ENCODE measurements at regions not wholly inside any gene's neighbourhood (a gene's known extent, or its start where the extent isn't known, plus 50 kb on each side); places are given as distances from the start of the nearest gene placed in this dataset.
A peak's percentile ranks its signal among the peaks of the same experiment; 100 is the strongest.

- H3K79me2 ChIP-seq (ENCODE audit: insufficient read depth, low read length), result no peaks in the 10 kb centered on the region
- H3K4me2 ChIP-seq (ENCODE audit: insufficient read depth, insufficient read length, low read length), result no peak overlapping the region
- no peaks in the 10 kb centered on the region for H3K23me2 ChIP-seq (ENCODE audit: insufficient read length, low read depth, low read length, poor library complexity, severe bottlenecking)
- no peaks in the 10 kb centered on the region for H4K20me1 ChIP-seq (ENCODE audit: control insufficient read depth, insufficient read depth, insufficient read length)
- no peak overlapping the region for H3K56ac ChIP-seq (ENCODE audit: insufficient read length, low read depth, low read length)
- no peaks in the 10 kb centered on the region for H3K27me3 ChIP-seq (ENCODE audit: insufficient read depth, low read length)
- no peak overlapping the region for H2BK5ac ChIP-seq (ENCODE audit: insufficient read length, low read length)
- no peak overlapping the region for H4K8ac ChIP-seq (replicated peaks; ENCODE audit: insufficient read length, low read depth, low read length)
- H3K14ac ChIP-seq (ENCODE audit: insufficient read depth, low read length), result no peak overlapping the region
- Mint-ChIP-seq H3K27me3 (ENCODE audit: low read depth) (no peaks in the 10 kb centered on the region), H3K27ac (peak overlapping the region in 1 of 3 experiments; percentile 70; a peak in 2 of 7 replicates), H3K9me3 (no peaks in the 10 kb centered on the region), H3K4me3 (no peak overlapping the region), H3K4me1 (peaks cover 25 to 27% of the 10 kb centered on the region in 2 experiments), H3K36me3 (ENCODE audit: insufficient read depth in 1 of 3, low read depth in 3 of 3) (no peaks in the 10 kb centered on the region)
- H3K9me3 ChIP-seq (ENCODE audit: control insufficient read depth, low read depth, low read length), result no peaks in the 10 kb centered on the region
- no peak overlapping the region for H2AK5ac ChIP-seq (ENCODE audit: insufficient read length, low read length)
- H3T11ph ChIP-seq (ENCODE audit: low read length), result no peak overlapping the region
- H3K4me1 ChIP-seq (ENCODE audit: insufficient read depth, low read length), result peaks cover 6% of the 10 kb centered on the region
- no peak overlapping the region for H2BK120ac ChIP-seq (ENCODE audit: low read depth, low read length, poor library complexity, severe bottlenecking)
- TF ChIP-seq CTCF (conservative IDR thresholded peaks at IDR 0.05), result no peak
- no peak overlapping the region for H3K27ac ChIP-seq (ENCODE audit: insufficient read length, low read depth, low read length)
- no peak overlapping the region for H4K5ac ChIP-seq (ENCODE audit: insufficient read length, low read depth, low read length)
- DNase-seq, result no peak
- H3K23ac ChIP-seq (ENCODE audit: insufficient read length, low read depth, low read length), result no peak overlapping the region
- no peak overlapping the region for H4K91ac ChIP-seq (ENCODE audit: insufficient read length, low read depth, low read length)
- H3K18ac ChIP-seq (ENCODE audit: insufficient read length, low read depth, low read length), result no peak overlapping the region
- no peak overlapping the region for H2AFZ ChIP-seq (ENCODE audit: low read length)
- H3K4ac ChIP-seq (ENCODE audit: low read depth, low read length), result no peak overlapping the region
- H3K9ac ChIP-seq (ENCODE audit: extremely low read depth, insufficient read length, low read length), result no peak overlapping the region
- no peak overlapping the region for H2BK15ac ChIP-seq (ENCODE audit: low read depth, low read length)
- H2BK12ac ChIP-seq (ENCODE audit: insufficient read length, low read depth, low read length), result no peak overlapping the region
- no peaks in the 10 kb centered on the region for H3K79me1 ChIP-seq (ENCODE audit: insufficient read depth, low read depth, low read length, poor library complexity, severe bottlenecking)
- WGBS (ENCODE audit: extremely low coverage, insufficient read length, low lambda C conversion rate), result no CpG with 5 or more reads among the region's 8 CpGs
- H2BK20ac ChIP-seq (ENCODE audit: low read depth, low read length, poor library complexity, severe bottlenecking), result no peak overlapping the region
Observed at GRCh38 chr19:31107096-31107495, 242.1 kb downstream of the TSHZ3 start.

All from H9 (cell line).